GM23338 (cell line): ENCODE measurements at regions not wholly inside any gene's neighbourhood (a gene's known extent, or its start where the extent isn't known, plus 50 kb on each side); places are given as distances from the start of the nearest gene placed in this dataset.

Experiments used
- ATAC-seq: fragments of 200-7000 bp; cut with Tn5 transposase; 3 replicates; pipeline ENCODE4 v1.9.1; 2020
- DNase-seq: peaks from one replicate; pipeline ENCODE4 v3.0.0-alpha.2; 2015; ENCODE audit warnings: low spot score
- H2AFZ ChIP-seq: fragments of 200-600 bp; sonication (generic); 2 replicates; pipeline ENCODE4 v1.8.0; 2016; ENCODE audit warnings: antibody characterized with exemption, mild to moderate bottlenecking, moderate library complexity
- H3F3A ChIP-seq: fragments of 200-600 bp; sonication (generic); replicated peaks from 2 replicates; pipeline ENCODE4 v1.8.0; 2017; ENCODE audit warnings: antibody characterized with exemption, mixed run types, low read depth
- H3K27ac ChIP-seq: fragments of 200-600 bp; sonication (generic); 2 replicates; pipeline ENCODE4 v1.6.1; 2016; ENCODE audit warnings: low read depth
- H3K27me3 ChIP-seq: fragments of 200-600 bp; sonication (generic); 2 replicates; pipeline ENCODE4 v1.8.0; 2016; ENCODE audit warnings: mild to moderate bottlenecking, mixed run types, moderate library complexity; ENCODE audit not compliant: insufficient read depth
- H3K36me3 ChIP-seq: fragments of 200-600 bp; sonication (generic); 2 replicates; pipeline ENCODE4 v1.8.0; 2016; ENCODE audit warnings: mild to moderate bottlenecking; ENCODE audit not compliant: insufficient read depth
- H3K4me1 ChIP-seq: fragments of 200-600 bp; sonication (generic); 2 replicates; pipeline ENCODE4 v1.8.0; 2016; ENCODE audit warnings: mild to moderate bottlenecking, moderate library complexity; ENCODE audit not compliant: insufficient read depth
- H3K4me2 ChIP-seq: fragments of 200-600 bp; sonication (generic); 2 replicates; pipeline ENCODE4 v1.7.1; 2017; ENCODE audit warnings: mixed run types
- H3K4me3 ChIP-seq: fragments of 200-600 bp; sonication (generic); 2 replicates; pipeline ENCODE4 v1.6.1; 2016; ENCODE audit warnings: mixed run types
- H3K79me2 ChIP-seq: fragments of 200-600 bp; sonication (generic); replicated peaks from 2 replicates; pipeline ENCODE4 v1.8.0; 2017; ENCODE audit warnings: mild to moderate bottlenecking; ENCODE audit not compliant: insufficient read depth
- H3K9me2 ChIP-seq: fragments of 200-600 bp; sonication (generic); 2 replicates; pipeline ENCODE4 v1.8.0; 2017; ENCODE audit not compliant: insufficient read depth
- H4K20me1 ChIP-seq: fragments of 200-600 bp; sonication (generic); replicated peaks from 2 replicates; pipeline ENCODE4 v1.8.0; 2017; ENCODE audit warnings: mild to moderate bottlenecking; ENCODE audit not compliant: insufficient read depth
- H3K27ac Mint-ChIP-seq: 2 replicates; pipeline ENCODE4 v1.8.0; 2020; ENCODE audit warnings: inconsistent platforms, mild to moderate bottlenecking, moderate library complexity, mixed read lengths
- H3K27me3 Mint-ChIP-seq: 3 replicates; pipeline ENCODE4 v1.8.0; 2022; ENCODE audit warnings: low read depth, mild to moderate bottlenecking, moderate library complexity, mixed read lengths, inconsistent platforms; ENCODE audit not compliant: insufficient read depth, poor library complexity
- H3K36me3 Mint-ChIP-seq: 3 replicates; pipeline ENCODE4 v1.8.0; 2021; ENCODE audit warnings: low read depth, mild to moderate bottlenecking, inconsistent platforms, moderate library complexity, mixed read lengths
- H3K4me1 Mint-ChIP-seq: 3 replicates; pipeline ENCODE4 v1.8.0; 2020; ENCODE audit warnings: mild to moderate bottlenecking, inconsistent platforms, mixed read lengths
- H3K4me3 Mint-ChIP-seq: 3 replicates; pipeline ENCODE4 v1.8.0; 2021; ENCODE audit warnings: moderate library complexity, mild to moderate bottlenecking, inconsistent platforms, mixed read lengths
- H3K9me3 Mint-ChIP-seq: 3 replicates; pipeline ENCODE4 v1.8.0; 2020; ENCODE audit warnings: moderate library complexity, mild to moderate bottlenecking, inconsistent platforms, mixed read lengths
- CREB1 ChIP-seq: fragments of 250-450 bp; sonication (Bioruptor Pico); IDR thresholded peaks from 2 replicates; pipeline ENCODE4 v1.5.0; 2020; ENCODE audit warnings: low read depth, mild to moderate bottlenecking, moderate library complexity
- EZH2 ChIP-seq: fragments of 200-600 bp; sonication (generic); IDR thresholded peaks from one replicate; pipeline ENCODE4 v1.8.0; 2017; ENCODE audit warnings: antibody characterized with exemption, mild to moderate bottlenecking, low read depth; ENCODE audit not compliant: unreplicated experiment
- NANOG ChIP-seq: IDR thresholded peaks from 2 replicates; pipeline ENCODE4 v1.6.1; 2016; ENCODE audit warnings: antibody characterized with exemption, borderline replicate concordance
- STAT1 ChIP-seq: IDR thresholded peaks from one replicate; pipeline ENCODE4 v1.6.1; 2016; ENCODE audit warnings: antibody characterized with exemption; ENCODE audit not compliant: unreplicated experiment
- ZNF114 ChIP-seq: fragments of 250-450 bp; sonication (Bioruptor Pico); IDR thresholded peaks from 2 replicates; pipeline ENCODE4 v1.5.0; 2020; ENCODE audit warnings: mild to moderate bottlenecking, moderate library complexity
- ZNF331 ChIP-seq: fragments of 250-450 bp; sonication (Bioruptor Pico); IDR thresholded peaks from 2 replicates; pipeline ENCODE4 v1.5.0; 2020; ENCODE audit warnings: low read depth, mild to moderate bottlenecking, moderate library complexity
- TF ChIP-seq, protein P1 (sequence below): fragments of 250-450 bp; sonication (Bioruptor Pico); IDR thresholded peaks from 2 replicates; pipeline ENCODE4 v1.5.0; 2020; ENCODE audit warnings: mild to moderate bottlenecking, moderate library complexity
- TF ChIP-seq, protein P2 (sequence below): IDR thresholded peaks from 2 replicates; pipeline ENCODE4 v1.6.1; 2016; ENCODE audit warnings: antibody characterized with exemption

DNA sequence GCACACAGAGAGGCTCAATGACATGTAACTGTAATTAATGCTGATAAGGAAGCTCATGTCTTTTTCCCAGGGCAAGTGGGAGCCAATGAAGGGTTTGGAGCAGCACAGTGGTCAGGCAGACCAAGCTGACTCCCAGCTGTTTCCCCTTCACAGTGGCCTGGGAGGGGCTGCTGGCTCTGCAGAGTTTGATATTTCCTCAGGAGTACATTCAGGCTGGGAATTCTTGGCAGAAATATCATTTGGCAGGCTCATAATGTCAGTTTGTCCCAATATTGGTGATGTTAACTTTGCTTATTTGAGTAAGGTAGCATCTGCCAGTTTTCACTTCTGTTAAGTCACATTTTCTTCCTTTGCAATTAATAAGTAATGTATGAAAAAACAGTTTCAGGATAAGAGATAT lies 247.0 kb downstream of the EMP1 start (continued):
- TF ChIP-seq, protein P1, sequence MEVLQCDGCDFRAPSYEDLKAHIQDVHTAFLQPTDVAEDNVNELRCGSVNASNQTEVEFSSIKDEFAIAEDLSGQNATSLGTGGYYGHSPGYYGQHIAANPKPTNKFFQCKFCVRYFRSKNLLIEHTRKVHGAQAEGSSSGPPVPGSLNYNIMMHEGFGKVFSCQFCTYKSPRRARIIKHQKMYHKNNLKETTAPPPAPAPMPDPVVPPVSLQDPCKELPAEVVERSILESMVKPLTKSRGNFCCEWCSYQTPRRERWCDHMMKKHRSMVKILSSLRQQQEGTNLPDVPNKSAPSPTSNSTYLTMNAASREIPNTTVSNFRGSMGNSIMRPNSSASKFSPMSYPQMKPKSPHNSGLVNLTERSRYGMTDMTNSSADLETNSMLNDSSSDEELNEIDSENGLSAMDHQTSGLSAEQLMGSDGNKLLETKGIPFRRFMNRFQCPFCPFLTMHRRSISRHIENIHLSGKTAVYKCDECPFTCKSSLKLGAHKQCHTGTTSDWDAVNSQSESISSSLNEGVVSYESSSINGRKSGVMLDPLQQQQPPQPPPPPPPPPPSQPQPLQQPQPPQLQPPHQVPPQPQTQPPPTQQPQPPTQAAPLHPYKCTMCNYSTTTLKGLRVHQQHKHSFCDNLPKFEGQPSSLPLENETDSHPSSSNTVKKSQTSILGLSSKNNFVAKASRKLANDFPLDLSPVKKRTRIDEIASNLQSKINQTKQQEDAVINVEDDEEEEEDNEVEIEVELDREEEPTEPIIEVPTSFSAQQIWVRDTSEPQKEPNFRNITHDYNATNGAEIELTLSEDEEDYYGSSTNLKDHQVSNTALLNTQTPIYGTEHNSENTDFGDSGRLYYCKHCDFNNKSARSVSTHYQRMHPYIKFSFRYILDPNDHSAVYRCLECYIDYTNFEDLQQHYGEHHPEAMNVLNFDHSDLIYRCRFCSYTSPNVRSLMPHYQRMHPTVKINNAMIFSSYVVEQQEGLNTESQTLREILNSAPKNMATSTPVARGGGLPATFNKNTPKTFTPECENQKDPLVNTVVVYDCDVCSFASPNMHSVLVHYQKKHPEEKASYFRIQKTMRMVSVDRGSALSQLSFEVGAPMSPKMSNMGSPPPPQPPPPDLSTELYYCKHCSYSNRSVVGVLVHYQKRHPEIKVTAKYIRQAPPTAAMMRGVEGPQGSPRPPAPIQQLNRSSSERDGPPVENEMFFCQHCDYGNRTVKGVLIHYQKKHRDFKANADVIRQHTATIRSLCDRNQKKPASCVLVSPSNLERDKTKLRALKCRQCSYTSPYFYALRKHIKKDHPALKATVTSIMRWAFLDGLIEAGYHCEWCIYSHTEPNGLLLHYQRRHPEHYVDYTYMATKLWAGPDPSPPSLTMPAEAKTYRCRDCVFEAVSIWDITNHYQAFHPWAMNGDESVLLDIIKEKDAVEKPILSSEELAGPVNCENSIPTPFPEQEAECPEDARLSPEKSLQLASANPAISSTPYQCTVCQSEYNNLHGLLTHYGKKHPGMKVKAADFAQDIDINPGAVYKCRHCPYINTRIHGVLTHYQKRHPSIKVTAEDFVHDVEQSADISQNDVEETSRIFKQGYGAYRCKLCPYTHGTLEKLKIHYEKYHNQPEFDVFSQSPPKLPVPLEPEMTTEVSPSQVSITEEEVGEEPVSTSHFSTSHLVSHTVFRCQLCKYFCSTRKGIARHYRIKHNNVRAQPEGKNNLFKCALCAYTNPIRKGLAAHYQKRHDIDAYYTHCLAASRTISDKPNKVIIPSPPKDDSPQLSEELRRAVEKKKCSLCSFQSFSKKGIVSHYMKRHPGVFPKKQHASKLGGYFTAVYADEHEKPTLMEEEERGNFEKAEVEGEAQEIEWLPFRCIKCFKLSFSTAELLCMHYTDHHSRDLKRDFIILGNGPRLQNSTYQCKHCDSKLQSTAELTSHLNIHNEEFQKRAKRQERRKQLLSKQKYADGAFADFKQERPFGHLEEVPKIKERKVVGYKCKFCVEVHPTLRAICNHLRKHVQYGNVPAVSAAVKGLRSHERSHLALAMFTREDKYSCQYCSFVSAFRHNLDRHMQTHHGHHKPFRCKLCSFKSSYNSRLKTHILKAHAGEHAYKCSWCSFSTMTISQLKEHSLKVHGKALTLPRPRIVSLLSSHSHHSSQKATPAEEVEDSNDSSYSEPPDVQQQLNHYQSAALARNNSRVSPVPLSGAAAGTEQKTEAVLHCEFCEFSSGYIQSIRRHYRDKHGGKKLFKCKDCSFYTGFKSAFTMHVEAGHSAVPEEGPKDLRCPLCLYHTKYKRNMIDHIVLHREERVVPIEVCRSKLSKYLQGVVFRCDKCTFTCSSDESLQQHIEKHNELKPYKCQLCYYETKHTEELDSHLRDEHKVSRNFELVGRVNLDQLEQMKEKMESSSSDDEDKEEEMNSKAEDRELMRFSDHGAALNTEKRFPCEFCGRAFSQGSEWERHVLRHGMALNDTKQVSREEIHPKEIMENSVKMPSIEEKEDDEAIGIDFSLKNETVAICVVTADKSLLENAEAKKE (CRISPR knock-in tag) = no peak
- TF ChIP-seq ZNF114 (CRISPR knock-in tag) (no peak), ZNF331 (CRISPR knock-in tag) (no peak), NANOG (no peak)

DNA sequence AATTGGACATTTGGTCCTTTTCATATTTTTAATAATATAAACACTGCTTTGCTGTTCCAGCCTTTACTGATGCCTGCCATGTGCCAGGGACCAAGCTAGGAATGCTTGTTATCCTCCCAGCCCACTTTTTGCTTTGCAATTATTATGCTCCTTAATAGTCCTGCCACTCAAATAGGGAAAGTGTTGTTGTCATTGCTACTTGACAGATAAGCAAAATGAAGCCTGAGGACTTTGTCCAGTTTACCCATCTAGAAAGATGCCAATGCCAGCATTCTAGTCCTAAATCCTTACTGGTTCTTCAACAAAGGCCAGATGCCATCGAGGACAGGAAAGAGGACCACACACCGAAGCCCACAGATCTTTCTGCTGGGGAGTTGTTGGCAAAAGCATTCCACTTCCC lies 246.5 kb downstream of the EMP1 start:
- ATAC-seq (no peak), DNase-seq (no peak)
- Histone ChIP-seq H3K4me1 (no peaks in the 10 kb centered on the region), H3K27ac (no peak overlapping the region), H3K79me2 (no peaks in the 10 kb centered on the region), H3K9me2 (no peaks in the 10 kb centered on the region), H3K4me2 (no peak overlapping the region), H3K27me3 (no peaks in the 10 kb centered on the region), H4K20me1 (no peaks in the 10 kb centered on the region), H3K4me3 (no peak overlapping the region), H2AFZ (0 out of 2 replicates have a peak overlapping the region, but pooled peaks have one; percentile 28), H3K36me3 (no peaks in the 10 kb centered on the region), H3F3A (no peaks in the 10 kb centered on the region)
- no peaks in the 10 kb centered on the region for H3K36me3 Mint-ChIP-seq
- H3K9me3 Mint-ChIP-seq = no peaks in the 10 kb centered on the region
- no peak overlapping the region for H3K4me3 Mint-ChIP-seq
- no peaks in the 10 kb centered on the region for H3K4me1 Mint-ChIP-seq
- no peak overlapping the region for H3K27ac Mint-ChIP-seq
- H3K27me3 Mint-ChIP-seq = peaks cover 5% of the 10 kb centered on the region
- TF ChIP-seq EZH2 (no peak), CREB1 (CRISPR knock-in tag) (no peak), STAT1 (no peak)
- TF ChIP-seq, protein P1 (CRISPR knock-in tag) = no peak
- TF ChIP-seq, protein P2, sequence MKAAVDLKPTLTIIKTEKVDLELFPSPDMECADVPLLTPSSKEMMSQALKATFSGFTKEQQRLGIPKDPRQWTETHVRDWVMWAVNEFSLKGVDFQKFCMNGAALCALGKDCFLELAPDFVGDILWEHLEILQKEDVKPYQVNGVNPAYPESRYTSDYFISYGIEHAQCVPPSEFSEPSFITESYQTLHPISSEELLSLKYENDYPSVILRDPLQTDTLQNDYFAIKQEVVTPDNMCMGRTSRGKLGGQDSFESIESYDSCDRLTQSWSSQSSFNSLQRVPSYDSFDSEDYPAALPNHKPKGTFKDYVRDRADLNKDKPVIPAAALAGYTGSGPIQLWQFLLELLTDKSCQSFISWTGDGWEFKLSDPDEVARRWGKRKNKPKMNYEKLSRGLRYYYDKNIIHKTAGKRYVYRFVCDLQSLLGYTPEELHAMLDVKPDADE = no peak
